Chondrocyte (in vitro differentiated cells): ENCODE measurements at regions not wholly inside any gene's neighbourhood (a gene's known extent, or its start where the extent isn't known, plus 50 kb on each side); places are given as distances from the start of the nearest gene placed in this dataset.

Source experiments
- DNase-seq: peaks from one replicate; pipeline ENCODE4 v3.0.0; 2021; ENCODE audit warnings: mixed read lengths, low spot score
- H3K27ac Mint-ChIP-seq: one replicate; pipeline ENCODE4 v1.8.0; 2021; ENCODE audit warnings: mild to moderate bottlenecking, moderate library complexity, mixed read lengths; ENCODE audit not compliant: unreplicated experiment
- H3K27me3 Mint-ChIP-seq: 2 replicates; pipeline ENCODE4 v1.8.0; 2021; ENCODE audit warnings: low read depth, mixed read lengths
- H3K36me3 Mint-ChIP-seq: 2 replicates; pipeline ENCODE4 v1.8.0; 2021; ENCODE audit warnings: low read depth, mixed read lengths
- H3K4me1 Mint-ChIP-seq: 2 replicates; pipeline ENCODE4 v1.8.0; 2021; ENCODE audit warnings: low read depth, mild to moderate bottlenecking, mixed read lengths
- H3K4me3 Mint-ChIP-seq: one replicate; pipeline ENCODE4 v1.8.0; 2021; ENCODE audit warnings: mild to moderate bottlenecking, moderate library complexity, mixed read lengths; ENCODE audit not compliant: unreplicated experiment
- H3K9me3 Mint-ChIP-seq: 2 replicates; pipeline ENCODE4 v1.8.0; 2021; ENCODE audit warnings: low read depth, mixed read lengths
- TF ChIP-seq, protein P1 (sequence below): fragments of 200-600 bp; sonication (generic); IDR thresholded peaks from 2 replicates; pipeline ENCODE4 v1.5.0; 2021; ENCODE audit warnings: antibody characterized with exemption, mild to moderate bottlenecking, moderate library complexity

DNA sequence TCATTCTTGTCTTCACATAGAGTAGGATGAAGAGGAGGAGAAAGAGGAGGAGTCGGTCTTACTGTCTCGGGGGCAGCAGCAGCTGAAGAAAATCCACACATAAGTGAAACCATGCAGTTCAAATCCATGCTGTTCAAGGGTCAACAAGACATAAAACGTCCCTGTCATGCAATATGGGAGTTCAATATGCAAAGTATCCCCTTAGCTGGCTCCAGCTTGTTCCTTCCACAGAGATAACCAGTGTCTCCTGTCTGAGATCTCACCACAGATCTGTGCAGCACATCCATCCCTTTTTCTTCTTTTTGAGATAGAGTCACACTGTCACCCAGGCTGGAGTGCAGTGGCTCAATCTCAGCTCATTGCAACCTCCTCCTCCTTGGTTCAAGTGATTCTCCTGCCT is 357.5 kb downstream of the GALC start:
- H3K27ac Mint-ChIP-seq: no peak overlapping the region
- H3K27me3 Mint-ChIP-seq: no peaks in the 10 kb centered on the region
- TF ChIP-seq, protein P1, sequence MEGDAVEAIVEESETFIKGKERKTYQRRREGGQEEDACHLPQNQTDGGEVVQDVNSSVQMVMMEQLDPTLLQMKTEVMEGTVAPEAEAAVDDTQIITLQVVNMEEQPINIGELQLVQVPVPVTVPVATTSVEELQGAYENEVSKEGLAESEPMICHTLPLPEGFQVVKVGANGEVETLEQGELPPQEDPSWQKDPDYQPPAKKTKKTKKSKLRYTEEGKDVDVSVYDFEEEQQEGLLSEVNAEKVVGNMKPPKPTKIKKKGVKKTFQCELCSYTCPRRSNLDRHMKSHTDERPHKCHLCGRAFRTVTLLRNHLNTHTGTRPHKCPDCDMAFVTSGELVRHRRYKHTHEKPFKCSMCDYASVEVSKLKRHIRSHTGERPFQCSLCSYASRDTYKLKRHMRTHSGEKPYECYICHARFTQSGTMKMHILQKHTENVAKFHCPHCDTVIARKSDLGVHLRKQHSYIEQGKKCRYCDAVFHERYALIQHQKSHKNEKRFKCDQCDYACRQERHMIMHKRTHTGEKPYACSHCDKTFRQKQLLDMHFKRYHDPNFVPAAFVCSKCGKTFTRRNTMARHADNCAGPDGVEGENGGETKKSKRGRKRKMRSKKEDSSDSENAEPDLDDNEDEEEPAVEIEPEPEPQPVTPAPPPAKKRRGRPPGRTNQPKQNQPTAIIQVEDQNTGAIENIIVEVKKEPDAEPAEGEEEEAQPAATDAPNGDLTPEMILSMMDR: no peak
- no peaks in the 10 kb centered on the region for H3K36me3 Mint-ChIP-seq
- no peak overlapping the region for H3K4me3 Mint-ChIP-seq
- peaks cover 7% of the 10 kb centered on the region for H3K9me3 Mint-ChIP-seq
- no peak for DNase-seq
- no peaks in the 10 kb centered on the region for H3K4me1 Mint-ChIP-seq

DNA sequence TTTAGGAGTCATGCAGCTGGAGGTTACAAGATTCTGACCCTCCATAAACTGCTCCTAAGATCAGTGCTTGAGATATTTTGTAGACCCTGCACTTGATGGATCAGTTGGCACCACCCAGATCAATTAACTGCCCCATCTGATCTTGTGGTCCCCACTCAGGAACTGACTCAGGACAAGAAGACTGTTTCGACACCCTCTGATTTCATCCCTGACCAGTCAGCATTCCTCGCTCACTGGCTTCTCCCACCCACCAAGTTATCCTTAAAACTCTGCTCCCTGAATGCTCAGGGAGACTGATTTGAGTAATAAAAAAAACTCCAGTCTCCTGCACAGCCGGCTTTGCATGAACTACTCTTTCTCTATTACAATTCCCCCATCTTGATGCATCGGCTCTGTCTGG is 360.2 kb downstream of the GALC start:
- H3K36me3 Mint-ChIP-seq: no peaks in the 10 kb centered on the region
- no peak for DNase-seq
- peaks cover 4% of the 10 kb centered on the region for H3K9me3 Mint-ChIP-seq
- H3K4me3 Mint-ChIP-seq: no peak overlapping the region
- H3K27me3 Mint-ChIP-seq: no peaks in the 10 kb centered on the region
- peaks cover 8% of the 10 kb centered on the region for H3K4me1 Mint-ChIP-seq
- H3K27ac Mint-ChIP-seq: no peak overlapping the region
- TF ChIP-seq, protein P1: no peak

DNA sequence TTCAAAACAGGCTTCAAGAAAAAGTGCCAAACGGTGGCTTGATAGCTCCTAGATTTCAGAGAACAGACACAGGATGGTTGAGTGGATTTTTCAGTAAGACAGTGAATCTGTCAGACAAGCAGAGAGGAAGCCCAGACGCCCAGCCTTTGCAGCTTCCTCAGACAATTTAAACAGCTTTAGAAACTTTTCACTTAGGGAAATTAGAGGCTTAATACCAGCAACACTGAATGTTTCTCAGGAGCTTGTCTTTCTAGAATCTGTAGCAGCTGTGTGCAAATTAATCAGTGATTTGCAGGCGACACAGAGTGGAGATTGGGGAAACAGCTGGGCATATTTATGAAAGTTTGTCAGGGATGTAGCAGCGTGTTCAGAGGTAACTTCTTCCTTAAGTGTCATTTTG is 362.1 kb downstream of the GALC start:
- Mint-ChIP-seq H3K4me1 (peaks cover 8% of the 10 kb centered on the region), H3K36me3 (no peaks in the 10 kb centered on the region), H3K27ac (no peak overlapping the region), H3K9me3 (peaks cover 4% of the 10 kb centered on the region), H3K4me3 (no peak overlapping the region), H3K27me3 (no peaks in the 10 kb centered on the region)
- no peak for DNase-seq
- TF ChIP-seq, protein P1: no peak

DNA sequence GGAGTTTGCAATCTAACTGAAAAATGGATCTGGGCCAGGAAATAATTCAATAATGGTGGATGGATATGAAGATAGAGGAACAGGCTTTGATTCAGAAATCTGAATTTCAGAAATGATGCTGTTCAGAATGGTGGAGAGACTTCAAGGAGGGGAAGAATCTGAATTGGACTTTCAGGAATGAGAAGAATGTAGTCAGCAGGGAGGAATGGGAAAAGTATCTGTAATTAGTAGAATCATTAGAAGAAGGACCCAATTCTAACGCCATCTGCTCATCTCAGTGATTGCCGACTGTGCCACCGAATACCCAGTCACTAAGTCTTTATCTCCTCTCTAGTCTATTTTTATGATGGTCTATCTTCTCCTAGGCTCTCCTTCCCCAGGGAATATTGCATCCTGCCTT is 363.2 kb downstream of the GALC start:
- no peak overlapping the region for H3K27ac Mint-ChIP-seq

DNA sequence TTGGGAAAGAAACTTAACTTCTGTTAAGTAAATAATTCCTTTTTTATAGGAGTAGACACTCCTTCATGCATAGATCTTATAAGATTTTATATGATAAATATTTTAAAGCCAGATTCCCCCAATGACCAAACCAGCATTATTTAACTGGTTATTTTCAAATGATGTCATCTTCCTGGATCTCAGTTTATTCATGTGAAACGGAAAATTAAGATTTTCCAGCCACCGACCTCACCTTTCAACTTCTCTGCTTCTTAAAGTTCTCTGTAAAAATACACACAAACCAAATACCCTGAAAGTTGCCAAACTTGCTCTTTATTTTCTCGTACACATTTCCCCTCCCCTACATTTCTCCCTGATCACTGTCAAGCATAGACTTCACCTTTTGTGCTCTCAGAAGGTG is 364.2 kb downstream of the GALC start:
- H3K9me3 Mint-ChIP-seq: peaks cover 4% of the 10 kb centered on the region
- H3K36me3 Mint-ChIP-seq: no peaks in the 10 kb centered on the region
- no peak for DNase-seq
- H3K27me3 Mint-ChIP-seq: no peaks in the 10 kb centered on the region
- TF ChIP-seq, protein P1: no peak
- peaks cover 8% of the 10 kb centered on the region for H3K4me1 Mint-ChIP-seq
- H3K4me3 Mint-ChIP-seq: no peak overlapping the region
- no peak overlapping the region for H3K27ac Mint-ChIP-seq

More for the DNA sequence above, 363.2 kb downstream of the GALC start:
- peaks cover 8% of the 10 kb centered on the region for H3K4me1 Mint-ChIP-seq
- H3K9me3 Mint-ChIP-seq: peaks cover 4% of the 10 kb centered on the region
- no peaks in the 10 kb centered on the region for H3K27me3 Mint-ChIP-seq
- no peaks in the 10 kb centered on the region for H3K36me3 Mint-ChIP-seq
- H3K4me3 Mint-ChIP-seq: no peak overlapping the region
- TF ChIP-seq, protein P1: no peak
- no peak for DNase-seq
